Mesenchymal stem cell (in vitro differentiated cells and primary cell): ENCODE measurements at regions not wholly inside any gene's neighbourhood (a gene's known extent, or its start where the extent isn't known, plus 50 kb on each side); places are given as distances from the start of the nearest gene placed in this dataset.

Experiments
- DNase-seq: peaks from one replicate; pipeline ENCODE4 v3.0.0-alpha.2; 2013
- H2AFZ ChIP-seq: one replicate; pipeline ENCODE4 v1.6.1; 2013; ENCODE audit warnings: low read depth, mild to moderate bottlenecking, control low read depth, inconsistent platforms, low read length, moderate library complexity
- H2AK5ac ChIP-seq: 2 replicates; pipeline ENCODE4 v1.6.1; 2013; ENCODE audit warnings: low read length, moderate library complexity, mild to moderate bottlenecking, inconsistent platforms; ENCODE audit not compliant: severe bottlenecking
- H2BK120ac ChIP-seq: one replicate; pipeline ENCODE4 v1.6.1; 2013; ENCODE audit warnings: low read depth, mild to moderate bottlenecking, inconsistent platforms, low read length, moderate library complexity
- H2BK12ac ChIP-seq, 2 experiments: one replicate each; pipeline ENCODE4 v1.6.1; 2013; ENCODE audit warnings: inconsistent platforms in 2 of 2, low read length in 2 of 2, mild to moderate bottlenecking in 2 of 2, moderate library complexity in 2 of 2, control low read depth in 1 of 2
- H2BK15ac ChIP-seq: one replicate; pipeline ENCODE4 v1.6.1; 2013; ENCODE audit warnings: mild to moderate bottlenecking, low read depth, inconsistent platforms; ENCODE audit not compliant: poor library complexity, severe bottlenecking
- H2BK5ac ChIP-seq: 2 replicates; pipeline ENCODE4 v1.6.1; 2013; ENCODE audit warnings: low read depth, mild to moderate bottlenecking, low read length, control low read depth, inconsistent platforms; ENCODE audit not compliant: poor library complexity, severe bottlenecking
- H3K14ac ChIP-seq, 2 experiments: one replicate each; pipeline ENCODE4 v1.6.1; 2013; ENCODE audit warnings: inconsistent platforms in 2 of 2, low read length in 2 of 2, control low read depth in 1 of 2, mild to moderate bottlenecking in 1 of 2, moderate library complexity in 1 of 2
- H3K18ac ChIP-seq, 2 experiments: one replicate each; pipeline ENCODE4 v1.6.1; 2013; ENCODE audit warnings: inconsistent platforms in 2 of 2, low read length in 2 of 2, control low read depth in 1 of 2, low read depth in 1 of 2, mild to moderate bottlenecking in 1 of 2
- H3K23ac ChIP-seq, 2 experiments: one replicate each; pipeline ENCODE4 v1.6.1; 2013; ENCODE audit warnings: inconsistent platforms in 2 of 2, low read length in 2 of 2, mild to moderate bottlenecking in 2 of 2, moderate library complexity in 2 of 2, control low read depth in 1 of 2
- H3K27ac ChIP-seq: 2 replicates; pipeline ENCODE4 v1.5.1; 2013; ENCODE audit warnings: mild to moderate bottlenecking, moderate library complexity, low read length, control low read depth, inconsistent platforms; ENCODE audit not compliant: poor library complexity, severe bottlenecking
- H3K27me3 ChIP-seq, 2 experiments: 2 replicates each; pipeline versions ENCODE4 v1.6.1 to v1.7.0; 2013; ENCODE audit warnings: low read length in 2 of 2, mild to moderate bottlenecking in 2 of 2, moderate library complexity in 2 of 2, control low read depth in 1 of 2, inconsistent platforms in 1 of 2; ENCODE audit not compliant: control insufficient read depth in 1 of 2, insufficient read depth in 1 of 2
- H3K36me3 ChIP-seq, 2 experiments: 2 replicates each; pipeline versions ENCODE4 v1.6.1 to v1.7.0; 2013; ENCODE audit warnings: low read length in 2 of 2, control low read depth in 1 of 2, inconsistent platforms in 1 of 2, low read depth in 1 of 2, mild to moderate bottlenecking in 1 of 2; ENCODE audit not compliant: insufficient read depth in 2 of 2, control insufficient read depth in 1 of 2
- H3K4ac ChIP-seq, 2 experiments: one replicate each; pipeline ENCODE4 v1.6.1; 2013; ENCODE audit warnings: inconsistent platforms in 2 of 2, low read length in 2 of 2, mild to moderate bottlenecking in 2 of 2, moderate library complexity in 2 of 2, control low read depth in 1 of 2, low read depth in 1 of 2
- H3K4me1 ChIP-seq: 2 replicates; pipeline ENCODE4 v1.6.1; 2013; ENCODE audit warnings: low read depth, low read length, control low read depth; ENCODE audit not compliant: control insufficient read depth, insufficient read depth
- H3K4me2 ChIP-seq: 2 replicates; pipeline ENCODE4 v1.6.1; 2013; ENCODE audit warnings: low read length, mild to moderate bottlenecking, inconsistent platforms; ENCODE audit not compliant: poor library complexity, severe bottlenecking
- H3K4me3 ChIP-seq, 2 experiments: 2 replicates each; pipeline versions ENCODE4 v1.5.1 to v1.7.0; 2013; ENCODE audit warnings: low read length in 2 of 2, mild to moderate bottlenecking in 2 of 2, control low read depth in 1 of 2, low read depth in 1 of 2; ENCODE audit not compliant: insufficient read depth in 1 of 2
- H3K79me1 ChIP-seq: replicated peaks from 2 replicates; pipeline ENCODE4 v1.6.1; 2013; ENCODE audit warnings: mild to moderate bottlenecking, control low read depth, low read length, inconsistent platforms; ENCODE audit not compliant: poor library complexity, severe bottlenecking
- H3K9ac ChIP-seq: 2 replicates; pipeline ENCODE4 v1.7.0; 2013; ENCODE audit warnings: mild to moderate bottlenecking, low read length, moderate library complexity
- H3K9me3 ChIP-seq: 2 replicates; pipeline ENCODE4 v1.7.0; 2013; ENCODE audit warnings: mild to moderate bottlenecking, low read length; ENCODE audit not compliant: control insufficient read depth
- H4K8ac ChIP-seq: one replicate; pipeline ENCODE4 v1.6.1; 2013; ENCODE audit warnings: inconsistent platforms, mild to moderate bottlenecking, low read length, moderate library complexity
- H4K91ac ChIP-seq: one replicate; pipeline ENCODE4 v1.6.1; 2013; ENCODE audit warnings: mild to moderate bottlenecking, low read length, inconsistent platforms
- WGBS: methylation state at CpG from one replicate; pipeline ENCODE4 v1.1.7; 2013; ENCODE audit warnings: mixed read lengths; 5-methylcytosine and 5-hydroxymethylcytosine counted together

DNA sequence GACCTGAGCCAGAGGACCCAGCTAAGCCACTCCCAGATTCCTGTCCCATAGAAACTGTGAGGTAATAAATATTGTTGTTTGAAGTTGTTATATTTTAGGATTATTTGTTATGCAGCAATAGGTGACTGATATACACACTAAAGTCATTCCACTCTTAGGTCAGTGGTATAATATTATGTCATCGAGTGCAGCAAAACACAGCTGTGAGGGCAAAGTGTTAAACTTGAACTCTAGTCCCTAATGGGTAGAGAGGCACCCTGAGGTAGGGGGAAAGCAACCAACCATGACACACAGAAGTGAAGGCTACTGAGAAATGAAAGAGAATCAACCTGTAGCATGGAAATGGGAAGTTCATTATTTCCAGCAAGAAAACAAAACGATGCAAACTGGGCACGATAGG is 66.6 kb downstream of the ATXN3L start:
- H3K27me3 ChIP-seq, result no peaks in the 10 kb centered on the region
- H3K4me2 ChIP-seq, result no peak overlapping the region
- DNase-seq, result no peak
- WGBS, result 100% methylated on average over 3 of the region's 3 CpGs
- H2AK5ac ChIP-seq, result peak overlapping the region; percentile 52
- H3K4me3 ChIP-seq, result no peak overlapping the region
- H3K4me1 ChIP-seq, result peaks cover 1% of the 10 kb centered on the region
- H3K23ac ChIP-seq, result no peak overlapping the region
- H2BK15ac ChIP-seq, result no peak overlapping the region
- no peak overlapping the region for H3K27ac ChIP-seq
- H3K36me3 ChIP-seq, result no peaks in the 10 kb centered on the region
- peak overlapping the region; percentile 56 to 87 for H2BK12ac ChIP-seq
- no peak overlapping the region for H4K91ac ChIP-seq
- no peak overlapping the region for H3K9ac ChIP-seq
- H3K4ac ChIP-seq, result peak overlapping the region in 1 of 2 experiments; percentile 58
- H3K79me1 ChIP-seq, result no peaks in the 10 kb centered on the region
- H2BK120ac ChIP-seq, result no peak overlapping the region
- no peak overlapping the region for H3K14ac ChIP-seq
- H4K8ac ChIP-seq, result no peak overlapping the region
- H2BK5ac ChIP-seq, result no peak overlapping the region
- no peaks in the 10 kb centered on the region for H3K9me3 ChIP-seq
- peak overlapping the region; percentile 28 to 29 for H3K18ac ChIP-seq
- H2AFZ ChIP-seq, result no peak overlapping the region

- WGBS, result 100% methylated on average over 4 of the region's 4 CpGs
- Histone ChIP-seq H3K27me3 (no peaks in the 10 kb centered on the region), H3K79me1 (no peaks in the 10 kb centered on the region)
Observed at GRCh38 chrX:13252726-13253125, 67.1 kb downstream of the ATXN3L start.

DNA sequence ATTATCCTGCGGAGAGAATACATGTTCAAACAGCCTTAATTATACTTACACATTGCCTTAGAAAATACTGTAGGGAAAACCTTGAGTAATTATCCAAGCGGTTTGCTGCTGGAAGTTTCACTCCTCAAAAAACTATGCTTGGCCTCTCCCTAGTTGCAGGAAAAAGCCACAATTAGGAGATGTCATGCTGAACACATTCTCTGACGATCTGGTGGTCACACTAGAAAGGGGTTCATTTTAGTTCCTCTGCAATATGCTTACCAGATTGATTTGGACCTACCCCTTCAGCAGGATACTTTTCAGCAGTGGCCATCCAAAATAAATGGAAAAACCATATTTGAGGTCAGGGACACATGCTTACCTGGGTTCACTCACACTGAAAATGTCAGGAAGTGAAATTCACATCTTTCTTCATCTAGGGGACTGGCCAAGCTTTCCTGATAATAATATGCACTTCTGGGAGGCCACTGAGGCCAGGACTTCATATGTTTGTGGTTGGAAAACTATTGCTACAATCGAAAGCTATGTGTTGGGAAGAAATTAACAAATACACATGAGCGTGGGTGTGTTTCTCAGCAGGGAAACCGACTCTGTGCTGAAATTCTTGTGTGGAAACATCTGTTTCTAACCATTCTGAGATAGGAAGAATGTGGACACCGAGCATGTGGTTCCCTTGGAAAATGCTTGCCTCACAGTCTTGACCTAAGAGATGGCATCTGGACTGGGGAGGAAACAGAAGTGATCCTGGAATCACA is 68.8 kb downstream of the ATXN3L start:
- Histone ChIP-seq H3K4me1 (peaks cover 1% of the 10 kb centered on the region), H2AFZ (no peak overlapping the region), H2AK5ac (no peak overlapping the region), H2BK120ac (no peak overlapping the region), H3K4me2 (no peak overlapping the region), H4K8ac (no peak overlapping the region), H3K14ac (no peak overlapping the region), H3K27me3 (peaks cover 0 to 3% of the 10 kb centered on the region in 2 experiments), H3K9me3 (no peaks in the 10 kb centered on the region), H2BK15ac (no peak overlapping the region), H3K4ac (peak overlapping the region; percentile 49 to 91), H2BK12ac (no peak overlapping the region), H3K36me3 (no peaks in the 10 kb centered on the region), H3K4me3 (peak overlapping the region in 1 of 2 experiments; percentile 13), H3K79me1 (no peaks in the 10 kb centered on the region), H3K23ac (no peak overlapping the region), H2BK5ac (no peak overlapping the region), H3K9ac (peak overlapping the region; percentile 81), H3K27ac (peak overlapping the region; percentile 72), H3K18ac (peak overlapping the region; percentile 57 to 75), H4K91ac (peak overlapping the region; percentile 61)
- WGBS, result 43% methylated on average over 6 of the region's 7 CpGs
- DNase-seq, result peak; percentile 93

More at GRCh38 chrX:13252726-13253125, 67.1 kb downstream of the ATXN3L start:
- no peak overlapping the region for H3K27ac ChIP-seq
- no peak overlapping the region for H3K14ac ChIP-seq
- H2BK15ac ChIP-seq, result no peak overlapping the region
- no peak overlapping the region for H2BK5ac ChIP-seq
- H2BK120ac ChIP-seq, result no peak overlapping the region
- H3K18ac ChIP-seq, result peak overlapping the region in 1 of 2 experiments; percentile 28
- no peak overlapping the region for H3K9ac ChIP-seq
- H2BK12ac ChIP-seq, result peak overlapping the region; percentile 57 to 87
- H3K4me2 ChIP-seq, result no peak overlapping the region
- no peak overlapping the region for H4K91ac ChIP-seq
- no peak overlapping the region for H2AK5ac ChIP-seq
- H2AFZ ChIP-seq, result no peak overlapping the region
- no peak overlapping the region for H3K4me3 ChIP-seq
- no peak overlapping the region for H4K8ac ChIP-seq
- peaks cover 1% of the 10 kb centered on the region for H3K4me1 ChIP-seq
- H3K9me3 ChIP-seq, result no peaks in the 10 kb centered on the region
- no peak overlapping the region for H3K4ac ChIP-seq
- no peak overlapping the region for H3K23ac ChIP-seq
- no peak for DNase-seq
- no peaks in the 10 kb centered on the region for H3K36me3 ChIP-seq

- Histone ChIP-seq H3K18ac (peak overlapping the region; percentile 11 to 54), H3K4me1 (peaks cover 1% of the 10 kb centered on the region), H3K14ac (no peak overlapping the region), H3K9ac (peak overlapping the region; percentile 81), H4K91ac (peak overlapping the region; percentile 15), H3K79me1 (no peaks in the 10 kb centered on the region), H3K4me2 (no peak overlapping the region), H4K8ac (peak overlapping the region; percentile 60), H2AFZ (no peak overlapping the region), H2AK5ac (no peak overlapping the region), H3K9me3 (no peaks in the 10 kb centered on the region), H2BK5ac (no peak overlapping the region), H2BK120ac (peak overlapping the region; percentile 71), H3K4me3 (no peak overlapping the region), H3K36me3 (no peaks in the 10 kb centered on the region), H2BK15ac (no peak overlapping the region), H2BK12ac (no peak overlapping the region), H3K4ac (peak overlapping the region; percentile 40 to 51), H3K27ac (no peak overlapping the region), H3K27me3 (peaks cover 0 to 3% of the 10 kb centered on the region in 2 experiments), H3K23ac (no peak overlapping the region)
- 29% methylated on average over 6 of the region's 9 CpGs for WGBS
- peak; percentile 18 for DNase-seq
Observed at GRCh38 chrX:13248867-13249486, 70.9 kb downstream of the ATXN3L start.
